Fibroblast of the aortic adventitia (primary cell): ENCODE measurements at regions not wholly inside any gene's neighbourhood (a gene's known extent, or its start where the extent isn't known, plus 50 kb on each side); places are given as distances from the start of the nearest gene placed in this dataset.
"Not testable (repeated sequence)": the region's sequence is repeated elsewhere in the genome, so short reads cannot be mapped to it uniquely, and the experiment has no call there.

Experiments used
- DNase-seq: peaks from one replicate; pipeline ENCODE4 v3.0.0-alpha.2; 2010; ENCODE audit warnings: low read depth
- H3K4me3 ChIP-seq: 2 replicates; pipeline ENCODE4 v1.5.1; 2011; ENCODE audit warnings: low read depth, mild to moderate bottlenecking, control low read depth, low read length, moderate library complexity
- TF ChIP-seq, protein P1 (sequence below): IDR thresholded peaks from 2 replicates; pipeline ENCODE4 v1.5.1; 2011; ENCODE audit warnings: mild to moderate bottlenecking, low read length, control low read depth, inconsistent platforms; ENCODE audit not compliant: insufficient read depth

DNA sequence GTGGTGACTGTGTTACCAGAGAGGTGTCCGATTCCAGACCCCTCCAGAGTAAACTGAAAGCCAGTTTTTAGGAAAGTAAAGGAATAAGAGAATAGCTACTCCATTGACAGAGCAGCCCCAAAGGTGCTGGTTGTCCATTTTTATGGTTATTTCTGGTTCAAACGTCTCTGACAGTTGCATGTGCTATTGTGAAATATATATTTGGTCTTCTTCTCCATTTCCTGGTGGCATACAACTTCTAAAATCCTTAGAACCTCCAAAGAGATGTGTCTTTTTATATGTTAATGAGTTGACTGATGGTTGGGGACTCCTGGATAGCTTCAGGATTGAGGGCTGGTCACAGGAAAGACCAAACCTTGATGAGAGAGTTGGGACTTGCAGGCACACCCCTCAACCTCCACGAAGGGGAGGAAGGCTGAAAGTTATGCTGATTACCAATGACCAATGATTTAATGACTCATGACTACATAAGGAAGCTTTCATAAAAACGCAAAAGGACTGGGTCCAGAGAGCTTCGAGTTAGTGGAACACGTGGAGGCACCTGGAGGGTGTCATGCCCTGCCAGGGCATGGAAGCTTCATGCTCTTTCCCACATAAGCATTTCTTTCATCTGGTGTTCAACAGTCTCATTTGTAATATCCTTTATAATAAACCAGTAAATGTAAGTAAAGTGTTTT, 100.7 kb downstream of the SLC16A1 start:
- TF ChIP-seq, protein P1, sequence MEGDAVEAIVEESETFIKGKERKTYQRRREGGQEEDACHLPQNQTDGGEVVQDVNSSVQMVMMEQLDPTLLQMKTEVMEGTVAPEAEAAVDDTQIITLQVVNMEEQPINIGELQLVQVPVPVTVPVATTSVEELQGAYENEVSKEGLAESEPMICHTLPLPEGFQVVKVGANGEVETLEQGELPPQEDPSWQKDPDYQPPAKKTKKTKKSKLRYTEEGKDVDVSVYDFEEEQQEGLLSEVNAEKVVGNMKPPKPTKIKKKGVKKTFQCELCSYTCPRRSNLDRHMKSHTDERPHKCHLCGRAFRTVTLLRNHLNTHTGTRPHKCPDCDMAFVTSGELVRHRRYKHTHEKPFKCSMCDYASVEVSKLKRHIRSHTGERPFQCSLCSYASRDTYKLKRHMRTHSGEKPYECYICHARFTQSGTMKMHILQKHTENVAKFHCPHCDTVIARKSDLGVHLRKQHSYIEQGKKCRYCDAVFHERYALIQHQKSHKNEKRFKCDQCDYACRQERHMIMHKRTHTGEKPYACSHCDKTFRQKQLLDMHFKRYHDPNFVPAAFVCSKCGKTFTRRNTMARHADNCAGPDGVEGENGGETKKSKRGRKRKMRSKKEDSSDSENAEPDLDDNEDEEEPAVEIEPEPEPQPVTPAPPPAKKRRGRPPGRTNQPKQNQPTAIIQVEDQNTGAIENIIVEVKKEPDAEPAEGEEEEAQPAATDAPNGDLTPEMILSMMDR: no peak
- no peak for DNase-seq
- H3K4me3 ChIP-seq: no peak overlapping the region

DNA sequence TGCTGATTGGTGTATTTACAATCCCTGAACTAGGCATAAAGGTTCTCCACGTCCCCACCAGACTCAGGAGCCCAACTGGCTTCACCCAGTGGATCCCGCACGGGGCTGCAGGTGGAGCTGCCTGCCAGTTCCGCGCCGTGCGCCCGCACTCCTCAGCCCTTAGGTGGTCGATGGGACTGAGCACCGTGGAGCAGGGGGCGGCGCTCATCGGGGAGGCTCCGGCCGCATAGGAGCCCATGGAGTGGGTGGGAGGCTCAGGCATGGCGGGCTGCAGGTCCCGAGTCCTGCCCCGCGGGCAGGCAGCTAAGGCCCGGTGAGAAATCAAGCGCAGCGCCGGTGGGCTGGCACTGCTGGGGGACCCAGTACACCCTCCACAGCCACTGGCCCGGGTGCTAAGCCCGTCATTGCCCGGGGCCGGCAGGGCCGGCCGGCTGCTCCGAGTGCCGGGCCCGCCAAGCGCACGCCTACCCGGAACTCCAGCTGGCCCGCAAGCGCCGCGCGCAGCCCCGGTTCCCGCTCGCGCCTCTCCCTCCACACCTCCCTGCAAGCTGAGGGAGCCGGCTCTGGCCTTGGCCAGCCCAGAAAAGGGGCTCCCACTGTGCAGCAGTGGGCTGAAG, 101.5 kb downstream of the SLC16A1 start:
- DNase-seq: not testable (repeated sequence)
- peak overlapping the region; percentile 33 for H3K4me3 ChIP-seq

DNA sequence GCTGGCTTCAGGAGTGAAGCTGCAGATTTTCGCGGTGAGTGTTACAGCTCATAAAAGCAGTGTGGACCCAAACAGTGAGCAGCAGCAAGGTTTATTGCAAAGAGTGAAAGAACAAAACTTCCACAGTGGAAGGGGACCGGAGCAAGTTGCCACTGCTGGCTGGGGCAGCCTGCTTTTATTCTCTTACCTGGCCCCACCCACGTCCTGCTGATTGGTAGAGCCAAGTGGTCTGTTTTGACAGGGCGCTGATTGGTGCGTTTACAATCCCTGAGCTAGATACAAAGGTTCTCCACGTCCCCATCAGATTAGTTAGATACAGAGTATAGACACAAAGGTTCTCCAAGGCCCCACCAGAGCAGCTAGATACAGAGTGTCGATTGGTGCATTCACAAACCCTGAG, 102.1 kb downstream of the SLC16A1 start:
- not testable (repeated sequence) for H3K4me3 ChIP-seq, DNase-seq

DNA sequence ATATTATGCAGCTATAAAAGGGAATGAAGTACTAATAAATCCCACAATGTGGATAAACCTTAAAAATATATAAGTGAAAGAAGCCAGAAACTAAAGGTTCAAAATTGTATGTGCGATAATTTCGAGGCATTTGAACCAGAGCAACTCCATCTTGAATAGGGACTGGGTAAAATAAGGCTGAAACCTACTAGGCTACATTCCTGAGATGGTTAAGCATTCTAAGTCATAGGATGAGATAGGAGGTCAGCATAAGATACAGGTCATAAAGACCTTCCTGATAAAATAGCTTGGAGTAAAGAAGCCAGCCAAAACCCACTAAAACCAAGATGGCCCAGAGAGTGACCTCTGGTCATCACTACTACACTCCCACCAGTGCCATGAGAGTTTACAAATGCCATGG, 103.1 kb downstream of the SLC16A1 start:
- TF ChIP-seq, protein P1: no peak
- H3K4me3 ChIP-seq: no peak overlapping the region
- no peak for DNase-seq

DNA sequence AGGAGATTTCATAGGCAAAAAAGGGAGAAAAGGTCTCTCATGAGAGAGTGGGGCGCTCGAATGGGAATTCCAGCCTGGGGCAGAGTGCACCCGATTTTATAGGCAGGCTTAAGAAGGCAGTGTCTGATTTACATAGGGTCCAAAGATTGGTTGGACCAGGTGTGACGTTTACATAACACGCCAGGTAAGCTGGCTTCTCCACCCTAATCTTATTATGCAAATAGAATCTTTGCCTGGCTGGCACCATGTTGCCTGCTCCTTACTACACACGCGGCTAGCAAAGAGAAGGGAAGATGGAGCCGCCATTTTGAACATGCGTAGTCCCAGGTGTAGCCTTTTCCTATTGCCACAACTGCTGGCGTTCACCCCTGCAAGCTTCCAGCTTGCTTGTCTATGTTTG, 103.7 kb downstream of the SLC16A1 start:
- H3K4me3 ChIP-seq: no peak overlapping the region
- DNase-seq: no peak
- TF ChIP-seq, protein P1: no peak

DNA sequence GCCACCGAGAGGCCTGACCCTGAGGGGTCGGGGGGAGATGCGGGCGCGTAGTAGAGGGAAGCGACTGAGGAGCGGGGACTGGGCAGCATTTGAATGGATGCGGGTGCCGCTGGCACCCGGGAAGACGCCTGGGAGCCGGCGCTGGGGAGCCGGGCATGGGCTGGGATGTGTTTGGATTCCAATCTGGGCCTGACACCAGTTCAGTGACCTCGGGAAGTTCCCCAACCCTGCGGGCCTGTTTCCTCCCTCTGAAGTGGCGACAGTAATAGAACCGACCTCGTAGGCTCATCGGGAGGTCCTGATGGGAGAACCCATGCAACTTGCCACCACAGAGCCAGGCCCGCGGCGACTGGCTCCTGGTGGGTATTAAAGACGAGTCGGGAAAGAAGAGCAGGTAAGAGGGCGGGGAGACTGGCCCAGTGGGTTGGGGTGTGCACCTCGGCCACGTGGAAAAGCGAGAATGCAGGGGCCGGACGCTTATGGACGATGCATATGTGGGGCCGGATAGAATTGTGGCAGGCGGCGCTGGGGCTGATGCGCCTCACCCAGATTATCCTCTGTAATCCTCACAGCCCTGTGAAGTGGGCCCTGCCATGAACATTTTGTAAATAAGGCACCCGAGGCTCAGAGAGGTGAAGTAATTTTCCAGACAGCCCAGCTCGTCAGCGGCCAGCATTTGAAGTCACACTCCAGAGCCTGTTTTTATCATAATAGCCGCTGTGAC, 105.8 kb downstream of the SLC16A1 start:
- TF ChIP-seq, protein P1: no peak
- DNase-seq: no peak
- peak overlapping the region; percentile 56 for H3K4me3 ChIP-seq

DNA sequence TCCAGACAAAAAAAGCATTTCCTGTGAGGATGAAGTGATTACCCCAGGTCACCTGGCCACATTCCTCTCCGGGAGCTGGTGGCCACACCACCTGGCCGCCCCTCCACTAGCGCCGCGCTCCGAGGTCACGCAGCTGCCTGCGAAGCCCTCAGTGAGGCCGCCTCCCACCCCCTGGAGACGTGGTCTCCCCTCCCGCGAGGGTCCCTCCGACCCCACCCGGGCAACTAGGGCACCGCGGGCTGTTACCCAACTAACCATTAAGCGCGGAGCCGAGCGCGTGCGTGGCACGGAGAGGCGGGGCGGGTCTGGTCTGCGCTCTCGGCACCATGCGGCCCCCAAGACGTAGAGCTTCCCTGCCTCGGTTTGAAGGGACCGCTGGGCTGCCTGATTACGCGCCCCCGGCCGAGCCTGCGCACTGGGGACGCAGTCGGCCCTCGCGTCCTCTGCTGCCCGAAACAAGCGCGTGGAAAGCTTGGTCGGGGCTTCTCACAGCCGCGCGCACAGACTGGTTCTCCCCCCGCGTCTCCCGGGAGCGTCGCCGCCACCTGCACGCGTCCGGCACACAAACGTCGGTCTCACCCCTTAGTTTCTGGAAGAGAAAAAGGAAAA, 106.5 kb downstream of the SLC16A1 start:
- DNase-seq: no peak
- H3K4me3 ChIP-seq: peak overlapping the region; percentile 56
- TF ChIP-seq, protein P1: no peak
